K562 (cell line): ENCODE measurements at regions not wholly inside any gene's neighbourhood (a gene's known extent, or its start where the extent isn't known, plus 50 kb on each side); places are given as distances from the start of the nearest gene placed in this dataset.

Experiments
- EZH2 ChIP-seq: IDR thresholded peaks from 2 replicates; pipeline ENCODE4 v1.6.1; 2012; ENCODE audit warnings: low read depth, mild to moderate bottlenecking, inconsistent platforms, low read length, borderline replicate concordance
- KDM1A ChIP-seq, 2 experiments: fragments of 450-650 bp; IDR thresholded peaks; 2 replicates each; pipeline ENCODE4 v1.6.1; 2016; ENCODE audit warnings: mild to moderate bottlenecking in 2 of 2
- MEF2D ChIP-seq: conservative IDR thresholded peaks from 2 replicates; pipeline ENCODE4 v1.6.1; 2016; ENCODE audit warnings: low read depth, missing genetic modification characterization, missing compliant biosample characterization
- MTA2 ChIP-seq: fragments of 450-650 bp; IDR thresholded peaks from 2 replicates; pipeline ENCODE4 v1.6.1; 2016; ENCODE audit warnings: low read depth
- SMARCA4 ChIP-seq: fragments of 450-650 bp; IDR thresholded peaks from 2 replicates; pipeline ENCODE4 v1.6.1; 2016
- SRSF3 ChIP-seq: fragments of 200-400 bp; formaldehyde crosslinking; IDR thresholded peaks from 2 replicates; pipeline ENCODE4 v1.6.1; 2016; ENCODE audit warnings: mild to moderate bottlenecking, low read length, moderate library complexity; ENCODE audit not compliant: insufficient read depth
- ZNF324 ChIP-seq: fragments of 250-450 bp; sonication (Bioruptor Pico); IDR thresholded peaks from 2 replicates; pipeline ENCODE4 v1.4.0; 2020; ENCODE audit warnings: mild to moderate bottlenecking
- TF ChIP-seq, protein P1 (sequence below): sonication (generic); formaldehyde crosslinking; IDR thresholded peaks from 2 replicates; pipeline ENCODE4 v1.8.1; 2023; ENCODE audit warnings: mild to moderate bottlenecking, missing genetic modification reagents
- TF ChIP-seq, protein P2 (sequence below): fragments of 450-650 bp; IDR thresholded peaks from 2 replicates; pipeline ENCODE4 v1.6.1; 2016; ENCODE audit warnings: antibody characterized with exemption

DNA sequence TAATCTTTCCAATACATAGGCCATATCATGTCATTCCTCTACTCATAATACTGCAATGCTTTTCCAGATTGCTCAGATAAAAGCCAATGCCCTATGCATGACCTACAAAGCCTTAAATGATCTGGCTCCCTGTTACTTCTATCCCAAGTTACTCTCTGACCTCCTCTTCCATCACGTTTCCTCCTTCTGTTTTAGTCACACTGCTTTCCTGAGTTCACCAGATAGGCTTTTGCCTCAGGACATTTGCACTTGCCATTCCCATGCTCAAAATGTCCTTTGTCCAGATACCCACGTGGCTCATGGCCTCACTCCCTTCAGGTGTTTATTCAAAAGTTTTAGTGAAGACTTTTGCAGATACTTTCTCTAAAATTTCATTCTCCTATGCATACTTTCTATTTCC is 138.7 kb upstream of the PRICKLE1 start:
- TF ChIP-seq, protein P1, sequence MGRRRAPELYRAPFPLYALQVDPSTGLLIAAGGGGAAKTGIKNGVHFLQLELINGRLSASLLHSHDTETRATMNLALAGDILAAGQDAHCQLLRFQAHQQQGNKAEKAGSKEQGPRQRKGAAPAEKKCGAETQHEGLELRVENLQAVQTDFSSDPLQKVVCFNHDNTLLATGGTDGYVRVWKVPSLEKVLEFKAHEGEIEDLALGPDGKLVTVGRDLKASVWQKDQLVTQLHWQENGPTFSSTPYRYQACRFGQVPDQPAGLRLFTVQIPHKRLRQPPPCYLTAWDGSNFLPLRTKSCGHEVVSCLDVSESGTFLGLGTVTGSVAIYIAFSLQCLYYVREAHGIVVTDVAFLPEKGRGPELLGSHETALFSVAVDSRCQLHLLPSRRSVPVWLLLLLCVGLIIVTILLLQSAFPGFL = no peak
- TF ChIP-seq SMARCA4 = no peak
- no peak for TF ChIP-seq ZNF324
- TF ChIP-seq KDM1A (IDR thresholded peaks at IDR 0.05) = no peak
- TF ChIP-seq MTA2 = no peak
- TF ChIP-seq, protein P2, sequence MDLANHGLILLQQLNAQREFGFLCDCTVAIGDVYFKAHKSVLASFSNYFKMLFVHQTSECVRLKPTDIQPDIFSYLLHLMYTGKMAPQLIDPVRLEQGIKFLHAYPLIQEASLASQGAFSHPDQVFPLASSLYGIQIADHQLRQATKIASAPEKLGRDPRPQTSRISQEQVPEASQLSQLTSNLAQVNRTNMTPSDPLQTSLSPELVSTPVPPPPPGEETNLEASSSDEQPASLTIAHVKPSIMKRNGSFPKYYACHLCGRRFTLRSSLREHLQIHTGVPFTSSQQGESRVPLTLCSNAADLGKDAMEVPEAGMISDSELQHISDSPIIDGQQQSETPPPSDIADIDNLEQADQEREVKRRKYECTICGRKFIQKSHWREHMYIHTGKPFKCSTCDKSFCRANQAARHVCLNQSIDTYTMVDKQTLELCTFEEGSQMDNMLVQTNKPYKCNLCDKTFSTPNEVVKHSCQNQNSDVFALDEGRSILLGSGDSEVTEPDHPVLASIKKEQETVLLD = no peak
- TF ChIP-seq EZH2 = no peak
- no peak for TF ChIP-seq SRSF3
- TF ChIP-seq MEF2D (tag) = no peak
